ENCODE measurements at regions not wholly inside any gene's neighbourhood (a gene's known extent, or its start where the extent isn't known, plus 50 kb on each side); places are given as distances from the start of the nearest gene placed in this dataset.
"Not testable (repeated sequence)": the region's sequence is repeated elsewhere in the genome, so short reads cannot be mapped to it uniquely, and the experiment has no call there.

DNA sequence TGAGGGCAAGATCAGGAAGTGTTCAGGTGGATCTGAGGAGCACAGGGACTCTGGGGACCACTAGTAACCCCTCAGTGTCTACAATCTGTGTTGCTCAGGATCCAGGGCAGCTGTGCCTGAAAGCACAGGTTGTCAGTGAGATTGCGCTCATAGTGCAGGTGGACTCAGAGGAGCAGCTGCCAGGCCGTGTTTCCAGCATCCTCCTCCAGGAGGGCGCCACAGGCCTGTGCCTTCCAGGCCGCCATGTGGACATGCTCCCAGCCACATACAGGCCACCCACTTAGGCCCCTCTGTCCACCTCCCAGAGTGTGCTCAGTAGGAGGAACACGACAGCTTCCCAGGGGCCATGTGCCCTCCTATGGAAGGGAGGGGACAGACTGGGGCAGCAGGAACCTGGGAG is 52.9 kb upstream of the GOLGA6L22 start:
- ATAC-seq; H3K27me3 ChIP-seq; H3K36me3 ChIP-seq; H3K4me1 ChIP-seq; DNase-seq; intact Hi-C loops (cut with DNase I); H3K27ac ChIP-seq; H3K9me3 ChIP-seq; H3K4me3 ChIP-seq: not testable (repeated sequence)
- 58 to 71% methylated on average over 2 to 3 of the region's 5 CpGs; no CpG with 5 or more reads in 2 of the 4 donors for WGBS, 4 donors
